GM18505 (cell line): ENCODE measurements at regions not wholly inside any gene's neighbourhood (a gene's known extent, or its start where the extent isn't known, plus 50 kb on each side); places are given as distances from the start of the nearest gene placed in this dataset.
"Not testable (repeated sequence)": the region's sequence is repeated elsewhere in the genome, so short reads cannot be mapped to it uniquely, and the experiment has no call there.

Experiments used
- ATAC-seq: cut with Tn5 transposase; IDR thresholded peaks from one replicate; pipeline ENCODE4 v1.9.1; 2021; ENCODE audit not compliant: unreplicated experiment
- POLR2A ChIP-seq: IDR thresholded peaks from 4 replicates; pipeline ENCODE4 v1.6.1; 2011; ENCODE audit warnings: borderline replicate concordance; ENCODE audit not compliant: insufficient read depth, insufficient read length; ENCODE audit errors: extremely low read depth

DNA sequence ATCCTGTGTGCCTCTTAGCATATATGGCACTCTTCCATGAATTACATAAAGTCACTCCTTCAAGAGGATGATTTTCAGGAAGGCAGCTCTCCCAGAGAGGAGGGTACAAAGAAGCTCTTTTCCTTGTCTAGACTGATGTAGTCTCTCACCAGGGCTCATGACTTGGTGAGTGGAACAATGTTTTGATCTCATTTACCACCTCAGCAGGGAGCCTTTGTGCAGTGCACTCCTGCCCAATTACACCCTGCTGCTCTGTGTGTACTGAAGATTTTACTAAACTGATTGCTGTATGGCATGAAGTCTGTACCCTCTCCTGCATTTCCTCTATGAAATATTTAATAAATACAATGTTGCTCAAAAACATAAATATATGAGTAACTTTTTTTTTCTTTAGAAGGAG, 598.3 kb upstream of the HS3ST5 start:
- ATAC-seq, result no peak
- TF ChIP-seq POLR2A, result no peak

DNA sequence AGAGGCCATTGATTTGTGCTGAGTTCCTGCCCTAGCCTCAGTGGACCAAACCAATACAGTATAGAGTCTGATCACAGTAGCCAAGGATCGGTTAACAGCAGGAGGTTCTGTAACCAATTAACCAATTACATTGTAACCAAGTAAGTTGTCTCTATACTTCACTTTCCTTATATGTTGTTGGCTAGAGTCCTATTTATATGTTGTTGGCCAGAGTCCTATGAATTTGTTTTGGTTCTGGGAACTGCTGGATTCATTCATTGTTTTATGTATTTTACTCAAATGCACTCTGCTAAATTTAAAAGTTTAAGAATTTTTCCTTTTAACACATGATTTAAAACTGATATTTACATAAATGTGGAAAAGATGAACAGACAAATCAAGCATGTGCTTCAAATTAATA, 597.4 kb upstream of the HS3ST5 start:
- TF ChIP-seq POLR2A, result no peak
- no peak for ATAC-seq

DNA sequence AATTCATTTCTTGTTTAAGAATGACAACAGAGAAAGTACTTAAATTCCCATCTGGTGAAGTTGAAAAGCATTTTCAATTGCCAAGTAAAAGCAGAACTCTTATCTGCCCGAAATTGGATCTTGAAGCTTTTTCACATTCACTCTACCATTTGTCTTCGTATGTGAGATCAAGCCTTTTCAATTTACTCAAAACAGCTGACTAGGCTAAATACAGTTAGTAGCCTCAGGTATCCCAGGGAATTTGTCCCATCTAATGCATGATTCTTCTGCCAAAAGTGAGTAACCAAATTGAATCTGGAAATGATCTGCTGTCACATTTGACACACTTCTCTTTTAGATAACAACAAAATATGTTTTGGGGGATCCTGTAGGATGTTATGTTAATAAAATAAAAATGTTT, 596.8 kb upstream of the HS3ST5 start:
- no peak for TF ChIP-seq POLR2A

DNA sequence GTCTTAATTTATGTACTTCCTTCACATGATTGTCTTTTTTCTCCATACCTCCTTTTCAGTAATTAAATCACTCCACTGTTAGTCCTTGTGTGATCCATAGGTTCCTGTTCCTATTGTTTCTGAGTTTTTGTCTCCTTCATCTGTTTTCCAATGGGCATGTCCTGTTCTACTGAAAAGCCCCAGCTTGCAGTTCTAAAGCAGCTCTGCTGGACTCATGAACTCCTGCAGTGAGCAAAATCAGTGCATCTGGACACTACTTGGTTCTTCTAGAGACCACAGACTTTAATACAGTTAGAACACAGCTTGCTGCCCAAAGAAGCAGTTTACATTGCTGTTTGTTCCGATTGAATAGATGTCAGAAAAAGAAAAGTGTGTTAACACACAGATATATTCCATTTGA, 593.3 kb upstream of the HS3ST5 start:
- ATAC-seq, result no peak
- TF ChIP-seq POLR2A, result no peak

More for the DNA sequence above, 596.8 kb upstream of the HS3ST5 start:
- no peak for ATAC-seq

DNA sequence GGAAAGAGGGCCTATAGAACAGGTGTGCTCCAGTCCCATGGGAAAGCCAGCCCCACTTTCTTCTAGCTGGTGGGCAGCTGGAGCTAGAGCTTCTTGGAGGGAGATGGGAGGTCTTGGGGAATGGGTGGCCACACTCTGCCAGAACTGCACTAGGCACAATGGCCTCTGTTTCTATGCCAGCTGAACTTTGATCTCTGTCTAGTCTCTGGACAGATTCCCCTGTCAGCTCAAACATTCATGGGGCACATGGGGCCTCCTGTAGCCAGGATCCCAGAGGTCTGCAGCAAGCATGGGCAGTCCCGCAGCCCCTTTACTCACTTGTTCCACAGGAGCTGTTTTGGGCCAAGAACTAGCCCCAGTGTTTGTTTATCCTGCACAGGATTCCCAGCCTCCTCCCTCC, 591.3 kb upstream of the HS3ST5 start:
- ATAC-seq, result no peak

DNA sequence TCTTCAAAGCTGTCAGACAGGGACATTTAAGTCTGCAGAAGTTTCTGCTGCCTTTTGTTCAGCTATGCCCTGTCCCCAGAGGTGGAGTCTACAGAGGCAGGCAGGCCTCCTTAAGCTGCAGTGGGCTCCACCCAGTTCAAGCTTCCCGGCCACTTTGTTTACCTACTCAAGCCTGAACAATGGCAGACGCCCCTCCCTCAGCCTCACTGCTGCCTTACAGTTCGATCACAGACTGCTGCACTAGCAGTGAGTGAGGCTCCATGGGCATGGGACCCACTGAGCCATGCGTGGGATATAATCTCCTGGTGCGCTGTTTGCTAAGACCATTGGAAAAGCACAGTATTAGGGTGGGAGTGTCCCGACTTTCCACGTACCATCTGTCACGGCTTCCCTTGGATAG, 585.9 kb upstream of the HS3ST5 start:
- ATAC-seq, result not testable (repeated sequence)

More for the DNA sequence above, 591.3 kb upstream of the HS3ST5 start:
- TF ChIP-seq POLR2A, result no peak

DNA sequence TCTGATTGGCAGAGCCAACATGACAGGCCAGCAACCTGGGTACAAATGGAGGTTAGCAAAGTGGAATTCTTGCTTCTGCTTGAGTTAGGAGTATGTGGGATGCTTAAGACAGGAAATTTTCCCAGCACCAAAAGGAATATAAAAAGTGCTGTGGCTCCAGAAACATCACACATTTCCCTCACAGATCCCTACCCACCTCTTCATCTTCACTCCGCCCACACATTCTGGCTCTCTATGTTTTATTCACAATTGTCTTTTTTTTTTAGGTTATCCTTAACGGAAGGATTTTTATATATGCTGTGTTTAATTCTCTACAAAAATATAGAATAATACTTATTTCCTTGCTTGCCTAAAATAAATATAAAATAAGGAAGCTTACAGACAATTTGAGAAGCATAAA, 563.3 kb upstream of the HS3ST5 start:
- no peak for ATAC-seq
- no peak for TF ChIP-seq POLR2A

DNA sequence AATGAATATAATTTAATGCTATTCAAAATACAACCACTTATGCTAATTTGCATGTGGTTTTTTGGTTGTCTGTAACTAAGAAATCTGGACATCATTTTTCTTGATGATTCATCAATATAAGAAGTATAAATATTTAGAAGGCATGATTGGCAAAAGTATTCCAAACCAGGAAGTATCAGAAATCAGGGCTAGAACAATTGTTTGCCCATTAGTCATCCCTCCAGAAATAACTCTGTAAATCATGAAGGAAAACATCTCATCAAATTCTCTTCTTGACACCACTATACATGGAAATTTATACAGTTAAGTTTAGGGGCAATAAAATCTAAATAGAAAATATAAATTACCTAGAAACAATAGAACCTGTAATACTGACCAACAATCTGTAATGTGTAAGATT, 554.7 kb upstream of the HS3ST5 start:
- no peak for TF ChIP-seq POLR2A
- no peak for ATAC-seq

DNA sequence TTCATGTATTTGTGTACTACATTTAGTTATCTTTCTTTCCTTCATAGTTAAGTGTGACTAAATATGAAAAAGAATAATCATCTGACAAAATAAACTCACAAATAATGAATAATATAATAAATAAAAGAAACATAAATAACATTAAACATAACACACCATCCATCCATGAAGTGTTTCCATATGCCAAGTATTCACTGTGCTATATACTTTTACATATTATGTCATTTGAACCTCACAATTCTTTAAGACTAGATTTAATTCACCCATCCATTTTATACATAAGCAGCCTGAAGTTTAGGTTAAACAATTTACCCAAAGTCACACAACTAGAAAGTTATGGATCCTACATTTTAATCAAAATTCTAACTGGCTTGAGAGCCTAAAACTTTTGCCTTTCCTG, 549.4 kb upstream of the HS3ST5 start:
- no peak for ATAC-seq
- TF ChIP-seq POLR2A, result no peak

DNA sequence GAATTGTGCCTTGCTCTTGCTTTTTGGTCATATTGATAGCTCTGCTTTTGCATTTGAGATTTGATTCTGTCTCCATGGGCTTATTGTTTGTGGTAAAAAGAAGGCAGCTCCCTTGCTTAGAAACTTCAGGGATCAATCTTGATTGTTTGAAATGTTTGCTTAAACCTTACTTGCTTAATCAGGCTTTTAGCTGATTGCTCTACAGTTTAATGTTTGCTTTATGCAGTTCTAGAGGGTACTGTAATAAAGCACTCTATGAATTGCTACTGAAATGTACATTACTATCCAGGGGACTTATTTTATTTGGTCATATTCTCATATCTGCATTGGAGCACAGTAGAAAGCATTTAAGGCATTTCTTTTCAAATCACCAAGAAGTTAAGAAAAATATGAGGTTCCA, 545.4 kb upstream of the HS3ST5 start:
- ATAC-seq, result no peak
- no peak for TF ChIP-seq POLR2A

DNA sequence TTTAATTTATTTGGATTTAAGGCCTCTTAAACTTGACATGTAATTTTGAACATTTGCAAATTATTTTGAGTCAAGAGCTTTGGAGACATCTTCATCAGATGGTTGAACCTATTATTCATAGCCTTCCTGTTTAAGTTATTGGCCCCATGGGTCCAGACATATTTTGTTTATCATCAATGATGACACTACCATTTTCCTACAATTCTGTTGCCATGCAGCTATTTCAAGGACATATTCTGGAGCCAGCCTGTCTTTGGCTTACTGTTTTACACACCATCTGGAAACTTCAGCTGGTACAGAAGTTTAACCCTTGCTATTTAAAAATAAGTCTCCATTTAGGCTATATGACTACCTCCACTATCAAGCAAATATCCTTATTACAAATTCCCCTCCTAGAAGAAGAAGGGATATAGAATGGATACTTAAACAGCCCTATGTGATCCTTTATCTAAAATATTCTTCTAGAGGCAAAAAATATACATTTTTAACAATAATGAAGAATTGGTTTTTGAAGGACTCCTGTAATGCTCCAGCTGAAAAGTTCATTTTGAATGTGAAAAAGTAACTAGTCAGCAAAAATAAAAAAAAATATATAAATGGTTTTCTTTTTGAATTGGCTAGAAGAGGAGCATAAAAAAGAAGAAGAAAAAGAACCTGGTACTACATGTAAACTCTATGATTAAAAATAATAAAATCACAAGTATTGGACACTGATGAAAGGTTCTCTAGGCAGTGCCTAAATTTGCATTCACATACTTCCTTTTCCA, 544.0 kb upstream of the HS3ST5 start:
- ATAC-seq, result no peak
- TF ChIP-seq POLR2A, result no peak

DNA sequence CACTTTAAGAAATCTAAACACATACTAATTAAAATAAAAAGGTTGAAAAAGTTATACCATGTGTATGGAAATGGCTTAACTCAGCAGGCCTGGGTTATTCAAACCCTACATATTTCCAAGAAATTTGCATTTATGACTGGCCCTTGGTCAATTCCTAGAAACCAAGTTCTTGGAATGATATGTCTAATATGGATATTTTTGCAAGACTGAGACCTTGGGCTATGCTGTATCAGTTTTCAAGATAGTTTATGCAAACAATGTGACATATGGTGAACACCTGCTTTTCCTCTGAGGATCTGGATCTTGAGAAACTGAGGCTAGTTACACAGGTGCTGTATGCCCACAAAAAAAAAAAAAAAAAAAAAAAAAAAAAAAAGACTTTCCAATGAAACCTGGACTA, 536.9 kb upstream of the HS3ST5 start:
- no peak for TF ChIP-seq POLR2A

DNA sequence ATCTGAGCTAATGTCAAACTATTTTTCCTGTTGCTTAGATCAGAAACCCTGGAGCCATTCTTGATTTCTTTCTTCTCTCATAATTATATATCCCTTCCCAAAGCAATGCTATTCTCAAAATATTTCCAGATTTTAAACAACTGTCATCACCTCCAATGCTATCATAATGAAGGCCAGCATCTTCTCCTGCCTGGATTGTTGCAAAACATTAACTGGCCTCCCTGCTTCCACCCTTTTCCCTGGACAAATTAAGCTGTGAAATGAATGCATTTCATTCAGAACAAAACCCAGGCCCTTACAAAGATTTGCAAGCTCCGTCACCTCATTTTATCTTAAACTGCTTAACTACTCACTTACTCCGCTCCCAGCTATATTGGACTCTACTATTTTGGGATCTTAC, 535.3 kb upstream of the HS3ST5 start:
- no peak for ATAC-seq
- TF ChIP-seq POLR2A, result no peak

More for the DNA sequence above, 536.9 kb upstream of the HS3ST5 start:
- ATAC-seq, result no peak

DNA sequence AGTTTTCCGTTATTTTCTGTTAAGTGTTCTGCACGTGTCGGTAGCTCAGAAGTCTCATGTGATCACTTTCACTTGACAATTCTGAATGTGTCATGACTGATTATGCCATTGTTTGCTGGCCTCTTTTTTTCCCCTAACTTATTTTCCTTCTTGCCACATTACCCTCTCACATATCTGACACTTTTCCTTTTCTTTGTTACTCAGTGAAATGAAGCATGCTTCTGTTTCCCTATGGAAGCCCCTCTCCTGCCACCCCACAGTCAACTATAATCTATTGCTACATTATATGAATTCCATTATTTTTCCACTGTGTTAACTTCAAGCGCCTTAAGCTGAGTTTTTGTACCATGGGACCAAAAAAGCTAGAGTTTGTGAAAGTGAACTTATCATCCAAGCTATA, 531.6 kb upstream of the HS3ST5 start:
- ATAC-seq, result no peak
- TF ChIP-seq POLR2A, result no peak

DNA sequence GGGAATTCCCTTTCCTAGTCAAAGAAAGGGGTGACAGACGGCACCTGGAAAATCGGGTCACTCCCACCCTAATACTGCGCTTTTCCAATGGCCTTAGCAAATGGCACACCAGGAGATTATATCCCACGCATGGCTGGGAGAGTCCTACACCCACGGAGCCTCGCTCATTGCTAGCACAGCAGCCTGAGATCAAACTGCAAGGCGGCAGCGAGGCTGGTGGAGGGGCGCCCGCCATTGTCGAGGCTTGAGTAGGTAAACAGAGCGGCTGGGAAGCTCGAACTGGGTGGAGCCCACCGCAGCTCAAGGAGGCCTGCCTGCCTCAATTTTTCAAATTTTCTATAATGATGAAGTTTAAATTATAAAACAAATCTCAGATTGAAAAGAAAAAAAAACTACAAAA, 522.7 kb upstream of the HS3ST5 start:
- ATAC-seq, result not testable (repeated sequence)
